Testis (tissue), 2 donors: ENCODE measurements at regions not wholly inside any gene's neighbourhood (a gene's known extent, or its start where the extent isn't known, plus 50 kb on each side); places are given as distances from the start of the nearest gene placed in this dataset.

ENCODE experiments used
- POLR2A ChIP-seq: fragments of 450-650 bp; IDR thresholded peaks from one replicate; pipeline ENCODE4 v1.6.1; 2017; ENCODE audit warnings: antibody characterized with exemption, mild to moderate bottlenecking, moderate library complexity
- TF ChIP-seq, protein P1 (sequence below), 3 experiments: fragments of 450-650 bp in 2 of 3; fragments of 200-600 bp in 1 of 3; sonication (generic) in 1 of 3; IDR thresholded peaks; one replicate each; pipeline ENCODE4 v1.5.1; 2016 to 2019; ENCODE audit warnings: antibody characterized with exemption in 3 of 3, mild to moderate bottlenecking in 2 of 3, moderate library complexity in 1 of 3

DNA sequence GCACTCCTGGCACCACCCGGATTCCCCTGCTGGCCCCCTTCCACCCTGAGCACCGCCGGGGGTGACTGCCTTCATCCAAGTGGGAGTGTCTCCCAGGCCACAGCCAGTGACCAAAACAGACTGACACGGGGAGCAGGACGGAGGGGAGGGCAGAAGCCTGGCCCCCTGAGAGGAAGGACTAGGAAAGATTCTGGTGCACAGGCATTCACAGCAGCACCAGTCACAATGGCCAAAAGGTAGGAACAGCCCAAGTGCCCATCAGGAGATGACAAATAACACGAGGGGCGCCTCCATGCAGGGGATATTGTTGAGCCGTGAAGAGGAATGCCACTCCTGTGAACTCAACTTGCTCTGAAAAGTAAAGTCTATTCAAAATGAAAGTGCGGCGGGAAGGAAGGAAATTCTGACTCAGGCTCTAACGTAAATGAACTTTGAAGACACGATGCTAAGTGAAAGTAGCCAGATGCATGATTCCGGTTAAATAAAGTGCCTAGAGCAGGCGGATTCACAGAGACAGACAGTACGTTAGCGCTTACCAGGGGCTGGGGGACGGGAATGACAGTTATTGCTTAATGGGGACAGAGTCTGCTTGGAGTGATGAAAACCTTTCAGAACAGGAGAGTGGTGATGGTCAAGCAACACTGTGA, 146.1 kb upstream of the NCOR2 start:
- TF ChIP-seq, protein P1, sequence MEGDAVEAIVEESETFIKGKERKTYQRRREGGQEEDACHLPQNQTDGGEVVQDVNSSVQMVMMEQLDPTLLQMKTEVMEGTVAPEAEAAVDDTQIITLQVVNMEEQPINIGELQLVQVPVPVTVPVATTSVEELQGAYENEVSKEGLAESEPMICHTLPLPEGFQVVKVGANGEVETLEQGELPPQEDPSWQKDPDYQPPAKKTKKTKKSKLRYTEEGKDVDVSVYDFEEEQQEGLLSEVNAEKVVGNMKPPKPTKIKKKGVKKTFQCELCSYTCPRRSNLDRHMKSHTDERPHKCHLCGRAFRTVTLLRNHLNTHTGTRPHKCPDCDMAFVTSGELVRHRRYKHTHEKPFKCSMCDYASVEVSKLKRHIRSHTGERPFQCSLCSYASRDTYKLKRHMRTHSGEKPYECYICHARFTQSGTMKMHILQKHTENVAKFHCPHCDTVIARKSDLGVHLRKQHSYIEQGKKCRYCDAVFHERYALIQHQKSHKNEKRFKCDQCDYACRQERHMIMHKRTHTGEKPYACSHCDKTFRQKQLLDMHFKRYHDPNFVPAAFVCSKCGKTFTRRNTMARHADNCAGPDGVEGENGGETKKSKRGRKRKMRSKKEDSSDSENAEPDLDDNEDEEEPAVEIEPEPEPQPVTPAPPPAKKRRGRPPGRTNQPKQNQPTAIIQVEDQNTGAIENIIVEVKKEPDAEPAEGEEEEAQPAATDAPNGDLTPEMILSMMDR (IDR thresholded peaks at IDR 0.05): no peak
- TF ChIP-seq POLR2A: no peak
